ENCODE measurements at regions not wholly inside any gene's neighbourhood (a gene's known extent, or its start where the extent isn't known, plus 50 kb on each side); places are given as distances from the start of the nearest gene placed in this dataset.

GRCh38 chr15:70214276-70214675 lies 116.6 kb upstream of the TLE3 start:
- H3K79me2 ChIP-seq (ENCODE audit: control insufficient read depth in 1 of 2, insufficient read depth in 2 of 2, low read length in 2 of 2), result no peaks in the 10 kb centered on the region
- H2AK5ac ChIP-seq (ENCODE audit: low read depth, low read length), result no peak overlapping the region
- H3K56ac ChIP-seq (replicated peaks; ENCODE audit: insufficient read length, low read depth, low read length), result no peak overlapping the region
- no peaks in the 10 kb centered on the region for H3K23me2 ChIP-seq (ENCODE audit: low read depth, low read length)
- H4K20me1 ChIP-seq (replicated peaks in 1 of 2; ENCODE audit: control insufficient read depth in 1 of 2, insufficient read depth in 2 of 2, low read length in 2 of 2), result no peaks in the 10 kb centered on the region
- H4K5ac ChIP-seq (ENCODE audit: insufficient read length, low read depth, low read length), result no peak overlapping the region
- no peak overlapping the region for H2AFZ ChIP-seq (ENCODE audit: low read length)
- TF ChIP-seq RAD21 (IDR thresholded peaks at IDR 0.05 in 1 of 2, conservative IDR thresholded peaks at IDR 0.05 in 1 of 2; ENCODE audit: low read depth in 2 of 2, low read length in 2 of 2) (peak; percentile 36 to 41), KDM4A (IDR thresholded peaks at IDR 0.05; ENCODE audit: low read depth, low read length, severe bottlenecking) (no peak), CTCF (IDR thresholded peaks at IDR 0.05; ENCODE audit: control extremely low read depth in 1 of 3, insufficient read depth in 1 of 3, low read depth in 1 of 3, low read length in 3 of 3) (peak in 2 of 3 experiments; percentile 6 to 41; a peak in 2 of 4 replicates)
- H3K4me3 ChIP-seq (ENCODE audit: extremely low read depth in 1 of 4, insufficient read depth in 2 of 4, low read depth in 3 of 4, low read length in 4 of 4), result no peak overlapping the region
- DNase-seq (ENCODE audit: low read depth in 1 of 2, low spot score in 2 of 2) (no peak), FAIRE-seq (no peak)
- H3K4me2 ChIP-seq (ENCODE audit: insufficient read depth in 1 of 2, low read depth in 2 of 2, low read length in 2 of 2), result no peak overlapping the region
- H2BK5ac ChIP-seq (ENCODE audit: low read depth, low read length), result no peak overlapping the region
- no peaks in the 10 kb centered on the region for H3K79me1 ChIP-seq (ENCODE audit: low read depth, low read length)
- H2BK12ac ChIP-seq (ENCODE audit: low read depth, low read length), result peak overlapping the region; percentile 78; the same call in 1 of the 2 replicates
- H3K27me3 ChIP-seq (replicated peaks in 1 of 4; ENCODE audit: control insufficient read depth in 3 of 4, extremely low read depth in 1 of 4, insufficient read depth in 3 of 4, low read length in 3 of 4), result no peaks in the 10 kb centered on the region
- peaks cover 0 to 7% (median 1%) of the 10 kb centered on the region in 4 experiments; a peak in 4 of 7 replicates for H3K4me1 ChIP-seq (replicated peaks in 1 of 4; ENCODE audit: control insufficient read depth in 3 of 4, insufficient read depth in 4 of 4, low read length in 3 of 4)
- no peak overlapping the region for H4K91ac ChIP-seq (replicated peaks; ENCODE audit: insufficient read length, low read length)
- no peaks in the 10 kb centered on the region for H3K9me3 ChIP-seq (ENCODE audit: insufficient read depth in 2 of 2, low read depth in 1 of 2, low read length in 1 of 2)
- no peak overlapping the region for H3K18ac ChIP-seq (ENCODE audit: extremely low read depth, low read length)
- no peak overlapping the region for H4K8ac ChIP-seq (ENCODE audit: extremely low read depth, insufficient read depth, low read length)
- no peak overlapping the region for H3K4ac ChIP-seq (replicated peaks; ENCODE audit: insufficient read length, low read depth, low read length)
- WGBS, 2 experiments (ENCODE audit: extremely low coverage in 1 of 2, insufficient coverage in 1 of 2, insufficient read length in 1 of 2, insufficient replicate concordance in 2 of 2, low coverage in 1 of 2, low lambda C conversion rate in 2 of 2, missing lambda C conversion rate in 1 of 2), result 88% methylated on average over 5 of the region's 5 CpGs; no CpG with 5 or more reads in 1 of the 2 experiments
- POLR2A ChIA-PET (ENCODE audit: partially characterized antibody), result interaction anchor here (1.6 kb wide), 1 partner anchor 16 kb away, joined by 3 read pairs; no protein-coding TSS in a partner anchor
- H3K36me3 ChIP-seq (ENCODE audit: control insufficient read depth in 2 of 4, insufficient read depth in 4 of 4, low read length in 3 of 4), result no peaks in the 10 kb centered on the region
- H3K27ac ChIP-seq (ENCODE audit: low read depth, low read length), result no peak overlapping the region
- H2BK120ac ChIP-seq (replicated peaks; ENCODE audit: low read depth, low read length), result no peak overlapping the region
- no peak overlapping the region for H2BK15ac ChIP-seq (ENCODE audit: low read length)
- H3K14ac ChIP-seq (ENCODE audit: insufficient read length), result no peak overlapping the region
- H3K23ac ChIP-seq (ENCODE audit: insufficient read length), result no peak overlapping the region
- no peak overlapping the region for H2BK20ac ChIP-seq (ENCODE audit: low read length)
- CTCF ChIA-PET (ENCODE audit: partially characterized antibody), result interaction anchor here (0.6 to 1.9 kb wide), 15 partner anchors 9 to 273 kb away, joined by 3 to 9 read pairs (median 4); no protein-coding TSS in a partner anchor
- no peak overlapping the region for H3K9ac ChIP-seq (replicated peaks in 1 of 4; ENCODE audit: extremely low read depth in 1 of 4, low read depth in 3 of 4, low read length in 3 of 4)

Data from H1 (cell line).